DOHH2 (cell line): ENCODE measurements at regions not wholly inside any gene's neighbourhood (a gene's known extent, or its start where the extent isn't known, plus 50 kb on each side); places are given as distances from the start of the nearest gene placed in this dataset.

Source experiments
- EZH2phosphoT487 ChIP-seq: fragments of 200-600 bp; sonication (generic); IDR thresholded peaks from 2 replicates; pipeline ENCODE4 v1.6.1; 2017; ENCODE audit warnings: borderline replicate concordance, mild to moderate bottlenecking, antibody characterized with exemption, low read length, moderate library complexity, mixed read lengths
- TF ChIP-seq, protein P1 (sequence below): fragments of 200-600 bp; sonication (generic); IDR thresholded peaks from one replicate; pipeline ENCODE4 v1.5.1; 2014; ENCODE audit warnings: antibody characterized with exemption, mild to moderate bottlenecking, low read depth, low read length; ENCODE audit not compliant: poor library complexity, severe bottlenecking

DNA sequence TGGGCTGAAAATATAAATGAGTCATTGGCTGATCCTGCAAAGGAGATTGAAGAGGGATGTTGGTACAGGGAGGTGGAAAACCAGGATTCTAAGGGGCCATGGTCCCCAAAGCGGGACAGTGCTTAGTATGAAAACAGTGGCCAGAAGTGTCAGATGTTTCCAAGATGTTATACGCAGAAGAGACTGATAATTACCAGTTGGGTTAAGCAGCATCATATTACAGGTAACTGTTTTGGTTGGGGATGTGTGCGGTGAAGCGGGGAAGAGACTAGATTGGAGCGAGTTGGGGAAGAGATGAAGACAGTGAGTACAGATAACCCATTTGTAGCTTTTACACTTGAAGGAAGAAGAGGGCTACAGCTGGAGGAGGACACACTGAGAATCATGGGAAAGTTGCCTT, 80.8 kb downstream of the PLEKHG1 start:
- TF ChIP-seq, protein P1, sequence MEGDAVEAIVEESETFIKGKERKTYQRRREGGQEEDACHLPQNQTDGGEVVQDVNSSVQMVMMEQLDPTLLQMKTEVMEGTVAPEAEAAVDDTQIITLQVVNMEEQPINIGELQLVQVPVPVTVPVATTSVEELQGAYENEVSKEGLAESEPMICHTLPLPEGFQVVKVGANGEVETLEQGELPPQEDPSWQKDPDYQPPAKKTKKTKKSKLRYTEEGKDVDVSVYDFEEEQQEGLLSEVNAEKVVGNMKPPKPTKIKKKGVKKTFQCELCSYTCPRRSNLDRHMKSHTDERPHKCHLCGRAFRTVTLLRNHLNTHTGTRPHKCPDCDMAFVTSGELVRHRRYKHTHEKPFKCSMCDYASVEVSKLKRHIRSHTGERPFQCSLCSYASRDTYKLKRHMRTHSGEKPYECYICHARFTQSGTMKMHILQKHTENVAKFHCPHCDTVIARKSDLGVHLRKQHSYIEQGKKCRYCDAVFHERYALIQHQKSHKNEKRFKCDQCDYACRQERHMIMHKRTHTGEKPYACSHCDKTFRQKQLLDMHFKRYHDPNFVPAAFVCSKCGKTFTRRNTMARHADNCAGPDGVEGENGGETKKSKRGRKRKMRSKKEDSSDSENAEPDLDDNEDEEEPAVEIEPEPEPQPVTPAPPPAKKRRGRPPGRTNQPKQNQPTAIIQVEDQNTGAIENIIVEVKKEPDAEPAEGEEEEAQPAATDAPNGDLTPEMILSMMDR, result no peak
- no peak for TF ChIP-seq EZH2phosphoT487
